CD4-positive, alpha-beta T cell treated with Interferon gamma for 1 hour (primary cell): ENCODE measurements at regions not wholly inside any gene's neighbourhood (a gene's known extent, or its start where the extent isn't known, plus 50 kb on each side); places are given as distances from the start of the nearest gene placed in this dataset.
"Not testable (repeated sequence)": the region's sequence is repeated elsewhere in the genome, so short reads cannot be mapped to it uniquely, and the experiment has no call there.

ENCODE experiments used
- DNase-seq: peaks from one replicate; pipeline ENCODE4 v3.0.0-alpha.2; 2020

DNA sequence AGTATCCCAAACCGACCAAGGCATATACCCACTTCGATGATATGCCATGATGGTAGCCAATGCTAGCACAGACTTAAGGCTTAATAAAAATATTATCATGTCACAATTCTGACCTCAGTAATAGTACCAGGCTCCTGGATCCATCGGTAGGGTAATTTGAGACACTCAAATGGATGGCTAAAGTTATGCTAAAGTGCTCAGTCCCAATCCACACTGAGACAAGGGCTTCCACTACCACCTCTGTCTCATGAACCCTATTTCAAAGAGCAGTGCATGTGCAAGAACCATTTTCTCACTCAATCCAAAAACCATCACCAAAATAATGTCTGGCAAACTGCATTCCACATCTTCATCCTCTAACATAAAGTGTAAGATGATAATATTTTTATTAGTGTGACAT is 122.4 kb upstream of the KRR1 start:
- no peak for DNase-seq

DNA sequence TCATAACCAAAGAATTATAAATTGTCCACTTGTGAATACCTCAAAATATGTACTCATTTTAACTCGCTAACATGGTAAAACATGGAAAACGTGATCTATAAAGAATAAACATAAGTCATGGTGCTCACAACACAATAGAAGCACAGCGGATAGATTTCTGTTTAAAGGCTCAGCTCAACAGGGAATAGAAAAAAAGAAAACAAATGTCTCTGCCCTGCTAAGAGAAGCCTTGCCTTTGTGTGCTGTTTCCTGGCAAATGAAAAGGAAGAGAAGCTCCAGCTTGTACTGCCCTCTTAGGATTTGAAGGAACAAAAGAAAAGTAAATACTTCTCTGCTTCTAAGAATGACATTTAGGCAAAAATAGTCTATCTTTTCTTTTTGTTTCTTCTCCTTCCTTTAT is 121.0 kb upstream of the KRR1 start:
- DNase-seq: no peak

DNA sequence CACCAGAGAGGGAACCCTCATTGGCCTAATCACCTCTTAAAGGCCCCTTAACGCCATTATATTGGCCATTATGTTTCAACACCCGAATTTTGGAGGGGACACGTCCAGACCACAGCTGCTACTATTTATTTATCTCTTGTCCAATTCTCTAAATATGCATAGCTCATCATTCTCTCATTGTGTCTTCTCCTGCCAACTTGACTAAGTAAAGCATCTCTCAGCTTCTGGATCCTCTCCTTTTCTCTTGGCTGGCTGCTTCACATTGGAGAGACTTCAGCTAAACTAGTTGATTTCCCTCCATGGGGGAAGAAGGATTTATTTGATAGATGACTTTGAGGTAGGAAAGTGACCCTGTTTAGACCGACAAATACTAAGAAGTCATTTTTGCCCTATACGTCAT is 120.4 kb upstream of the KRR1 start:
- DNase-seq: no peak

DNA sequence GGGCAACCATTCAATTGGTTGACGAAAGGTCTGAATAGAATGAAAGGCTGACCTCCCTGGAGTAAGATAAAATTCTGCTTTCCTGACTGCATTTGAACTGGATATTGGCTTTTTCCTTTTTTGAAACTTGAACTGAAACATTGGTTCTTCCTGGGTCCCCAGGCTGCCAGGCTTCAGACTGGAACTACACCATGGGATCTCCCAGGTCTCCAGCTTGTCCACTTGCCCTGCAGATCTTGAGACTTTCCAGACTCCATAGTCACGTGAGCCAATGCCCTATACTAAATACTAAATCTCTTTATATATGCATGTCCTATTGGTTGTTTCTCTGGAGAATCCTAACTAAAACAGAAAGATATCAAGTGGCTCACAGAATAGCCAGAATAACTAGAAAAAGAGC is 118.7 kb upstream of the KRR1 start:
- no peak for DNase-seq

DNA sequence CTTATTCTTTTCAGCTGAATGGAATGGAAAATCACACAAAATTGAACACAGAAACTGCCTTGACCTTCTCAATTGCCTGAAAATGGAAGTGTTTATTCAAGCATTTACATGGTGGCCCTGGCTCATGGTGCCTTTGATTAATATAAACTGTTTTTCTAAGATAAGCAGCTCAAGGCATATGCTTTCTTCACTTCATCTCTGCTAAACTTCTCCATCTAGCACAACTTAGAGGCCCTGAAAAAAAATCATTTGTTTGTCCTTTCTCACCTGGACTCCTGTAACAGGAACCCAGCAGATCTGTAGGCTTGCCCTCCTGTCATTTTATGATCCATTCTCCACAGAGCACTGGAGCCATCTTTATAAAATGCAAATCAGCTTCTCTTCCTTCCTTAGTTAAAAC is 117.5 kb upstream of the KRR1 start:
- DNase-seq: no peak

DNA sequence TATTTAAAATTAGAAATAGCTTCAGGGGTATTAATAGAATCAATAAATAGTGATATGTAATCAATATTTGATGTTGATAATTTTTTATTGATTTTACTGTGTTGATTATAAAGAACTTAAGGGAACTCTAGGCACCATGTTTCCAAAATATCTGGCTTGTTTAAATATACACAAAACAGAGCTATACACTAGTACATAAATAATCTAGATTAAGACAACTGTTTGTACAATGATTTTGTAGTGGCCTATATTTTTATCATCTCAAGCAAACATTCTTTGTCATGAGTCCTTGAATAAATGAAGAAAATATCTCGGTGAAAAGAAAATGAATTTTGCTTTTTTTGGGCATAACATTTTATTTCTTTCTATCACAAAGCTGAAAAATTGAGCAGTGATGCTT is 117.1 kb upstream of the KRR1 start:
- DNase-seq: no peak

DNA sequence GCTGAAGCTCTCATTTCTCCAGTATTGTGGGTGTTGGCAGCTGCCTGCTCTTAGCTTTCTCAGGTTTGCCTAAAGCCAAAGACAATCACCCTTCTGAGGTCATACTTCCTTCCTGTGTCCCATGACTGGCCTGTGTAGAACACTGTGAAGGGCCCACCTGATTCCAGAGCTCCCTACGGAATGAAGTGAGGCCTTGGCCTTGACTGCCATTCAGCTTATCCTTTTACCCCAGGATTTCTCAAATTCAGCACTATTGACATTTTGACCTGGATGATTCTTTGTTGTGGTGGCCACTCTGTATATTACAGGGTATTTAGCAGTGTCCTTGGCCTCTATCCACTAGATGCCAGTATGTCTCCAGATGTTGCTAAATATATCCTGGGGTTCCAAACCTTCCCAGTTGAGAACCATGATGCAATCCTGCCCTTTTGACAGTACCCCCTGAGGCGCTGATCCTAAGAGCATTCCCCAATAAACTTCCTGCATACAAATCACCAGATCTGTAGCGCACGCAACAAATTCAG is 112.3 kb upstream of the KRR1 start:
- DNase-seq: no peak

DNA sequence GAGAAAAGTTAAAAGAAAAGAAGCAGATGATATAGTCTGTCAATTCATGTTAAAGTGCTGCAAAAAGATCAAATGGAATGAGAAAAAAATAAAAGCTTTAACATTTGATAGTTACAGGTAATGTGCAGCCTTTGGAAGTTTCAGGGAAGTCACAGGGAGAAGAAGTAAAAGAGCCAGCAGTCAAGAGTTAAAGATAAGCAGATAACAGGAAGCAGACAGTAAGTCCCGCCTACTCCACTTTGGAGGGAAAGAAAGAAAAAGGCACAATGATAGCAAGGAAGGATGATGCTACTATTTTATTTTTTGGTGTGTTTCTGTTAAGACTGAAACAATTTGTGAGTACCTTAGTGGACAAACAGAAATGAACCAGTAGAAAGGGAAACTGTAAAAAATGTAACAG is 111.1 kb upstream of the KRR1 start:
- DNase-seq: no peak

DNA sequence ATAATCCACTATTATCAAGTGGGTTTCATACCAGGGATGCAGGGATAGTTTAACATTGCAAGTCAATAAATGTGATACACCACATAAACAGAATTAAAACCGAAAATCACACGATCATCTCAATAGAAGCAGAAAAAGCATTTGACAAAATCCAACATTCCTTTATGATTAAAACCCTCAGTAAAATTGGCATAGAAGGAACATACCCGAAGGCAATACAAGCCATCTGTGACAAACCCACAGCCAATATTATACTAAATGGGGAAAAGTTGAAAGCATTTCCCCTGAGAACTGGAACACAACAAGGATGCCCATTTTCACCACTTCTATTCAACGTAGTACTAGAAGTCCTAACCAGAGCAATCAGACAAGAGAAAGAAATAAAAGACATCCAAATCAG is 103.0 kb upstream of the KRR1 start:
- DNase-seq: not testable (repeated sequence)

DNA sequence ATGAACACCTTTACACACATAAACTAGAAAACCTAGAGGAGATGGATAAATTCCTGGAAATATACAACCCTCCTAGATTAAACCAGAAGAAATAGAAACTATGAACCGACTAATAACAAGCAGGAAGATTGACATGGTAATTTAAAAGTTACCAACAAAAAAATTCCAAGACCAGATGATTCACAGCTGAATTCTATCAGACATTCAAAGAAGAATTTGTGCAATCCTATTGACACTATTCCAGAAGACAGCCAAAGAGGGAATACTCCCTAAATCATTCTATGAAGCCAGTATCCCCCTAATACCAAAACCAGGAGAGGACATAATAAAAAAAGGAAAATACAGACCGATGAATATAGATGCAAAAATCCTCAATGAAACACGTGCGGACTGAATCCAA is 102.6 kb upstream of the KRR1 start:
- DNase-seq: no peak

DNA sequence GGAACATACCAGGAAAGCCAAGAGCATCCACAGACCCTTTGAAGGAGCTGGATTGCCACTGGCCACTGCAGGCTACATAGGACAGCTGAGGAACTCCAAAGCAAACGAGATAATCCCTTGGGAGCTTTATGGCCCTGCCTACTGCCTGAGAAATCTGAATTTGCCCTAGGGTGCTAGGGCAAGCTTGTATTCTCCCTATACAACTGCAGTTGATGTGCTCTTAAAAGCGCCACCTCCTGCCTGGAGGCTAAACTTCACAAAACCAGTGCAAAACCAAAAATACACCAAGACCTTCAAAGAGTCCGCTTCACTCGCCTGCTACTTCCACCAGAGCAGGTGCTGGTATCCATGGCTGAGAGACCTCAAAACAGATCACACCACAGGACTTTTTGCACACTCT is 99.6 kb upstream of the KRR1 start:
- no peak for DNase-seq

DNA sequence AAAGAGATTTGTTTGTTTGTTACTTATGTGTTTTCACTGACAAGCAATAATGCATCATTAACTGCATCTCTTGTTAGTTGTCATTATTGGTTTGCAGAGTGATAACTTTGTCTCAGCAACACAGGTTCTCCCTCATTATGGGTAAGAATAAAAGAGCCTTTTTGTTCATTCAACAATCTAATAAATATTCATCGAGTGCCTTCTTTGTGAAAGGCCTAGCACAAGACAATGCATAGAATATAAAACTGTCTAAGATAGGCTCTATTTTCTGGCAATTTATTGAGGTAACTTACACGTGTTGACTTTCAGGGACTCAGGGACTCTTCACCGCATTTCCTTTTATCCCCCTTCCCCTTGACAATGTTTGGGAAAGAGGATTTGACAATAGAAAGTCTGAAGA is 95.5 kb upstream of the KRR1 start:
- DNase-seq: no peak

DNA sequence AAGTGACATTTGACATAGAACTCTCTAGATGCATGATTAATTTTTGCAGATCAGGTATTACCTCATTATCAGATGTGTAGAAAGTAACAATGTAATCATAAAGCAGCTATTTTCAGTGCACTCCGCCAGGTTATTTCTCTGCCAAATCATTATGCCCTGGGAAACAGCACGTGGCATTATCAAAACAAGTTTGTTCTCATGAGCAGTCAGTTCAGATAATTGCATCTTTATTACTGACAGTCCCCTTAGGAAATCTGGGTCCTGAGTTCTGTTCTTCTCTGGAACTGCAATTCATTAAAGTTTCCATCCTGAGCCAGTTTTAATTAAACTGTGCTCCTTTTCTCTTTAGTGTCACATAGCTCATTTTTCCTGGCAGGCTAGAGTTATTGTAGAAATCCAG is 94.7 kb upstream of the KRR1 start:
- DNase-seq: no peak

DNA sequence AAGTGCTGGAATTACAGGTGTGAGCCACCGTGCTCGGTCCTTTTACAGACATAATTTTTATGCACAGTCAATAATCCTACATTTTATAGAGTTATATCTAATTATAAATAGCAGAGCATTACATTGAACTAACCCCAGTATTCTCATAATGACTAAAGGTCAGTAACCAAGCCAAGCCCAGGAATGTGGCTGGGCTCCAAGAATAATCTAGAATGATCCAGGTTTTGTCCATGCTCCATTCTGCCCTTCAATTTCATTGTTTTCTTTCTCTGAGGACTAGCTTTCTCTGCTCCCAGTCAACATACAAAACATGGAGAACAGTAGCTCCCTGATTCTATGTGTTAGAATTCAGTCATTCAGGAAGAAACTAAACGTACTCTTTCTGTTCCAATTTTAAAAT is 92.1 kb upstream of the KRR1 start:
- DNase-seq: no peak

DNA sequence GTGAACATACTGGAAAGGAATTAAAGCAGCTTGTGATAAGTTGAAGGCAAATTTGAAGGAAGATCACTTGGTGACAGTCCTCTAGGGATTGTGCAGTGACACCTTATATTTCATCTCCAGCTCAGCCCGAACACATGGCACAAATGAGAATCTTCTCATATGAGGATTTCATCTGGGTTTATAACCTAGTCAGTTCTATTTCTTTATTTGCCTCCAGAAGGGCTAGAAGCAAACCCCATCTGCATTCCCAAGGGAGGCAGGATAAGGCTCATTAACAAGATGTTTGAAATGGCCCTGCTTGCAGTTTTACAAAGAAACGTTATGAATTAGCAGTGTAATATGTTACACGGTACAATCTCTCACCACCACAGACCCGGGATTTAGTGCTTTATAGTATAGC is 90.7 kb upstream of the KRR1 start:
- no peak for DNase-seq

DNA sequence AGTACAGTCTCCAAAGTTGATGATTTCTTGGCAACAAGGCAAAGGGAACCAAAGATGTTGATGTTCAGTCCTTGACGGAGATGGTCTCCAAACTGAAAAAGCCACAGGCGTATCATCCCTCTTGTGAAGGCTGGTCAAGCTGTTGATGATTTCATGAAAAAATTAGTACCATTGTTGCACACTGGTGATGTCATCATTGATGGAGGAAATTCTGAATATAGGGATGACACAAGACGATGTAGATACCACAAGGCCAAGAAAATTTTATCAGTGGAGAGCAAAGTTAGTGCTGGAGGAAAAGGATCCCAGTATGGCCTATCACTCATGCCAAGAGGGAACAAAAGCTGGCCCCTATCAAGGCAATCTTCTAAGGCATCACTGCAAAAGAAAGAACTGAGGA is 88.7 kb upstream of the KRR1 start:
- DNase-seq: no peak

DNA sequence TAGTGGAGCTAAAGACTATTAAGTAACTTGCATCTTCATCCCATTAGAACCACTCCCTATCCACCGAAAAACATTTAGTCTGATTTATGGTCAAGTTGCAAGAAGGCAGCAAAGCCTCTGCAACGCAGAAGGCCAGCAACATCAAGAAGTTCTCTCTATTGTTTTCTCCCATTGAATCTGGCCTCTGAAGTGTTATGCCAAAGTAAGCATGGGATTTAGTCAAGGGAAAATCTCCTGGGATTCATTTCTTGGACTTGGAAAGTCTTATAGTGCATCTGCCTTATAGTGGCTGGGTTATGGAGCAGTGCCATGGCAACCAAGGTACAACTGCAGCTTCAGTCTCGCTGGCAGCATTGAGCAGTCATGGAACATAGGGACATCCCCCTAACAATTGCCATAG is 87.7 kb upstream of the KRR1 start:
- DNase-seq: no peak

DNA sequence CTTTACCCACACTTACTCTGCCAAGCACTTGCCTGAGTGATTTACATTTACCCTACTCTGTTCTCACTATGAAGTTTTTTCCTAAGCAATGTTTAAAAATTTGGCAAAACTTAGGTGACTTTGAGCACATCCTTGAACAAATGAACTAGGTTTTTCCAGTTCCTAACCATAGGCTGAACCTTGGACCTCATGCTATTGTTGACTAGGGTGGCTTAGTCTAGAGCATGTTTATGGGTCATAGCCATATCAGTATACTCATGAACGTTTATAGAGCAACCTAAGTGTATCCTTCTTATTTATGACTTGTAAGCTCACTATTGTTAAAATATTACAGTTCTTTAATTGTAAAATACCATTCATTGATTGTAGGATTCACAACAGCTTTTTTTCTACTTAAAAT is 85.0 kb upstream of the KRR1 start:
- no peak for DNase-seq

DNA sequence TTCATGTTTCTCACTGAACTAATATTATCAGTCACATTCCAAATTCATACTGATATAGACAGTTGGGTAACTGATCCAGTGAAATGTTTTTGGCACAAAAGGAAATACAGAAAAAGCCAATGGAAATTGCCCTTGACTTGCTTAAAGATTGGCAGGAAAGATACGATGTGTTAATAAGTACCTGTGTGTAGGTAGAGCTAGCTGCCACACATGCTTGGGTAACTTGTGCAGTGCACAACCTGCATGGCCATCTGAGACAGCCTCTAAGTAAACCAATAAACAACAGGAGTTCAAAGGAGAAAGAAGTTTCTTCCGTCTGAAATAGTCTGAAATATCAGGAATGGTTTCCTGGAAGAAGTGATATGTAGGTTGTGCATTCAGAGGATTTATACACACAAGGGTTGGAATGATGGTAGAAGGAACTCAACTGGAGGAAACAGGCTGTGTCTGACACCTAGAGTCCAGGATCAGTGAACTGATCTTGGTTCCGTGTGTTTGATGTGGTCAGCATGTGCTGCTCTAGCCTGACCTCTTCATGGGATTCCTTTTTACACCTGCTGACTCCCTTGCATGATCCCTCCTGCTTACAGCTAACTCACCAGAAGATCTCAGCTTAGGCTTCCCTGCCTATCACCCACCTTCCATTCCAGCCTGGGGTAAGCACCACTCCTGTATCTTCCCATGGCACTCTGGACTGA is 81.4 kb upstream of the KRR1 start:
- DNase-seq: no peak

DNA sequence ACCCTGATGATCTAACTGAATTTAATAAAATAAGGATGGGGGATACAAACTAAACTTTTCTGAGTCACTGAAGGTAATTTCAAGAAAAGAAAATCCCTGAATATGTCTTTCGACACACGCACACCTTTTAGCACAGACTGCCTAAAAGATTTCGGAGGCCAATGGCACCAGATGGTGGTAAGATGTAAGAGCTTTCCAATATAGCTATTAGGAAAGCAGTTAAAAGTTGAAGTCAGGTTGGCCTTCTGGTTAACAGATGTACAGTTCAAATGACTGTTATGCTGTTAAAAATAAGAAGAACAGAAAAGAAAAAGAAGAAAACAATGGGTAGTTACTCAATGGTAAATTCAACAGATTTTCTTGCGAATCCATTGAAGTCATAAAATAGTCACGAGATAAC is 80.7 kb upstream of the KRR1 start:
- no peak for DNase-seq

DNA sequence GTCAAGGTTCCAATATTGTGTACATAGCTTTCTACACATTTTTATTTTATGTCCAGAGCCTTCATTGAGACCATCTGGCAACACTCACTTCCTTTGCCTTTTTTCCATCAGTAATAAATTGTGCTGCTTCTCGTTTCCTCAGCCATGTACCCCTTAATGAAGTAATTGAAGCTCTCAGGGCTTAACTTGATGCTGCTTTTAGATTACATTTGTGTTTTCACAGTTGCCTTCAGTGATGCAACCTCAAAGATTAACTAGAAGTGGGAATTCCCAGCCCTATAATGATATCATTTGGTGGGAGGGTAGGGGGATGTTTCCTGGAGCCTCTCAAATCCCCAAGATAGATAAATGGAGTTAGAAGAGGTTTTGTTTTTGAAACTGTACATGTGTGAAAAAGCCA is 80.2 kb upstream of the KRR1 start:
- no peak for DNase-seq

DNA sequence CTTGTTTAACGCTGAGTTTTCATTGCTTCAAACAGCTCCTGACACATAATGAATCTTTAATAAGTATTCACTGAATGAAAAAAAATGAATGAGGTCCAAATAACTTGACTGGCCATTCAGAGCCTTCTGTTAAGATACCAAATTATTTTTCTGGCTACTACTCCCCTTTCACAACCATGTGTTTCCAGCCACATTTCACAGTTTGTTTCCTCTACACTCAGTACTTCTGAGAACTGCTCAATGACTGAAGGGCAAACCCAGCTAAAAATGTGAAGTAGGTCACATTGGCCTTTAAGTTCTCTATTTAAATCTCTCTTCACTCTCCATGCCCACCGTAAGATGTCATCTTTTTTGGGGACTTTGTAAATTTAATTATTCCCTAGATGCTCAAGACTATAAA is 78.4 kb upstream of the KRR1 start:
- DNase-seq: no peak

DNA sequence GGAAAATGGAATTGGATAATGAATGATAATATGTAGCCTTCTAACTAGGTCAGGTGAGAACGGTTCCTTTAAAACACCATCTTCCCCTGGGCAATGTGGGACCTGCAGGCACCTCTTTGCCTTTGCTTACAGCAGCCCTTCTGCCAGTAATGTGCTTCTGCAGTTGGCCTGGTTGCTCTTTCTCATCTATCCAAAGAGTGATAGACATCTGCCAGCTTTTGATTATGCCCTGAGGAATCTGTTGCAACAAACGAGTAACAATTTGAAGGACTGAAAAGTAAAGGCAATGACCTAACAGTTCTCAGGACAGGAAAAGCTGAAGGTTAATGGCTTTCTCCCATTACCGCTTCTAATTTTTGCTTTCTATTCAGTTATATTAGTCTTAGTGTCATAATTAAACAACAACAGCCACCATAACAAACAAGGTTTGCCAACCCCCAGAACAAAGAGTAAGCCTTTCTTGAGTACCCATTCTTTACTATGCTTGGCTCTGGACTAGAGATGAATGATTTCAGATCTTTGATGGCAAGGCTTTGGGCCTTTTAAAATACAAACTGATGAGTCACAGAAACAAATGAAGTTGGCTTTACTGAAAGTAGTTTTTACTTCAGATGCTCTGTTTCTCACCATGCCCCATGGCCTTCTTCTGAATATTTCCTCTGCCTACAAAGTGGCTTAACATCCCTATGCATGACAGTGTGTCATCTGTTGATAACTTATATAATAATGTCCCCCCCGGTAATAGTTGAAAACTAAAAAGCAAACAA is 76.1 kb upstream of the KRR1 start:
- no peak for DNase-seq

DNA sequence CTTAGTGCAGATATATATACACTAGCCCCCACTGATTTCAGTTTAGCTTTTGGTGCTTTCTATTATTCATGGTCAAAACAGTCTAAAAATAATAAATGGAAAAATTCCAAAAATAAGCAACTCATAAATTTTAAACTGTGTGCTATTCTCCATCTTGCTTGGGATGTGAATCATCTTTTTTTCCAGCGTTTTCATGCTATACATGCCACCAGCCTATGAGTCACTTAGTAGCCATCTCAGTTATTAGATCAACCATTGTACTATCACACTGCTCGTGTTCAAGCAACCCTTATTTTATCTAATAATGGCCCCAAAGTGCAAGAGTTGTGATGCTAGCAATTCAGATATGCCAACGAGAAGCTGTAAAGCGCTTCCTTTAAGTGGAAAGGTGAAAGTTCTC is 73.9 kb upstream of the KRR1 start:
- no peak for DNase-seq

DNA sequence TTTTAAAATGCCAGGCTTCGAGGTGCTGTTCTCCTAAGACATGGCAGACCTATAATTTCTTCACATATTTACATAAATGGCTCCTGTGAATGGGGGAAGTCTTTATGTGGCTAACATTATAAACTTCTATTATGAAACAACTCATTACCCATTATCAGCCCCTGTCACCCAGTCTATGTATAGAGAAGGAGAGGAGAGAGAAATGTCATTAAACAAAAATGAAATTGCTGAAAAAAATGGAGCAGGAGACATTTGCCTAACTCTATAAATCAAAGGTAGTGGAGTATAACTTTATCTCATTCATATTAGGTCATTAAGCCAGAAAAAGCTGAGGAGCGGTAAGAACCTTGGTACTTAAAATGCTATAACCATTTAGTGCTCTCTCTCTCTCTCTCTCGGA is 71.9 kb upstream of the KRR1 start:
- no peak for DNase-seq
